Neural cell (in vitro differentiated cells): ENCODE measurements at regions not wholly inside any gene's neighbourhood (a gene's known extent, or its start where the extent isn't known, plus 50 kb on each side); places are given as distances from the start of the nearest gene placed in this dataset.

Source experiments
- H2AFZ ChIP-seq: fragments of 200-600, 300-800 bp; sonication (generic), shearing (Covaris generic); 2 replicates; pipeline ENCODE4 v1.6.0; 2014; ENCODE audit warnings: low read depth, mild to moderate bottlenecking, antibody characterized with exemption, low read length, moderate library complexity
- H3F3A ChIP-seq: fragments of 200-600 bp; shearing (Covaris generic); 2 replicates; pipeline ENCODE4 v1.6.1; 2016; ENCODE audit warnings: mild to moderate bottlenecking, moderate library complexity, mixed read lengths, antibody characterized with exemption, low read length; ENCODE audit not compliant: insufficient read depth, poor library complexity, severe bottlenecking
- H3K27ac ChIP-seq: fragments of 200-600, 300-800 bp; sonication (generic), shearing (Covaris generic); 2 replicates; pipeline ENCODE4 v1.5.1; 2014; ENCODE audit warnings: mild to moderate bottlenecking, low read length, moderate library complexity
- H3K27me3 ChIP-seq: fragments of 300-800, 200-600 bp; sonication (generic), shearing (Covaris generic); 2 replicates; pipeline ENCODE4 v1.6.0; 2014; ENCODE audit warnings: mild to moderate bottlenecking, low read depth, low read length, moderate library complexity; ENCODE audit not compliant: insufficient read depth
- H3K36me3 ChIP-seq: fragments of 300-800, 200-600 bp; sonication (generic), shearing (Covaris generic); 2 replicates; pipeline ENCODE4 v1.5.1; 2014; ENCODE audit warnings: mild to moderate bottlenecking, antibody characterized with exemption, low read length, moderate library complexity; ENCODE audit not compliant: insufficient read depth
- H3K4me2 ChIP-seq: fragments of 300-800, 200-600 bp; sonication (generic), shearing (Covaris generic); 2 replicates; pipeline ENCODE4 v1.6.0; 2014; ENCODE audit warnings: mild to moderate bottlenecking, low read length
- H3K4me3 ChIP-seq: fragments of 300-800, 200-600 bp; sonication (generic), shearing (Covaris generic); 2 replicates; pipeline ENCODE4 v1.5.1; 2014; ENCODE audit warnings: mild to moderate bottlenecking, low read length, moderate library complexity
- H3K79me2 ChIP-seq: fragments of 200-600 bp; shearing (Covaris generic); replicated peaks from 2 replicates; pipeline ENCODE4 v1.6.0; 2014; ENCODE audit warnings: mild to moderate bottlenecking, low read length, moderate library complexity; ENCODE audit not compliant: insufficient read depth
- H3K9ac ChIP-seq: fragments of 300-800, 200-600 bp; sonication (generic), shearing (Covaris generic); 2 replicates; pipeline ENCODE4 v1.6.1; 2016; ENCODE audit warnings: mild to moderate bottlenecking, low read length, mixed read lengths
- H3K9me2 ChIP-seq: fragments of 200-600 bp; shearing (Covaris generic); 2 replicates; pipeline ENCODE4 v1.6.1; 2016; ENCODE audit warnings: mild to moderate bottlenecking, low read length, mixed read lengths; ENCODE audit not compliant: insufficient read depth
- H3K9me3 ChIP-seq: fragments of 200-600, 300-800 bp; sonication (generic), shearing (Covaris generic); 2 replicates; pipeline ENCODE4 v1.6.1; 2016; ENCODE audit warnings: mild to moderate bottlenecking, mixed run types, low read length, moderate library complexity, mixed read lengths
- H4K20me1 ChIP-seq: fragments of 200-600 bp; shearing (Covaris generic); 2 replicates; pipeline ENCODE4 v1.6.1; 2016; ENCODE audit warnings: mild to moderate bottlenecking, mixed run types; ENCODE audit not compliant: insufficient read depth
- EP300 ChIP-seq: fragments of 450-650 bp; conservative IDR thresholded peaks from 2 replicates; pipeline ENCODE4 v1.6.1; 2014; ENCODE audit warnings: antibody characterized with exemption, mild to moderate bottlenecking, moderate library complexity; ENCODE audit not compliant: poor library complexity, severe bottlenecking
- EZH2 ChIP-seq: fragments of 200-600, 300-800 bp; shearing (Covaris generic), sonication (generic); IDR thresholded peaks from 2 replicates; pipeline ENCODE4 v1.6.1; 2014; ENCODE audit warnings: antibody characterized with exemption, low read length, borderline replicate concordance, mild to moderate bottlenecking; ENCODE audit not compliant: insufficient read depth, poor library complexity, severe bottlenecking
- MXI1 ChIP-seq: fragments of 450-650 bp; conservative IDR thresholded peaks from 2 replicates; pipeline ENCODE4 v1.6.1; 2014; ENCODE audit warnings: antibody characterized with exemption, mild to moderate bottlenecking; ENCODE audit not compliant: poor library complexity, severe bottlenecking
- POLR2AphosphoS5 ChIP-seq: IDR thresholded peaks from 2 replicates; pipeline ENCODE4 v1.6.1; 2012
- RAD21 ChIP-seq: fragments of 450-650 bp; conservative IDR thresholded peaks from 2 replicates; pipeline ENCODE4 v1.6.1; 2014; ENCODE audit warnings: antibody characterized with exemption, mild to moderate bottlenecking, moderate library complexity
- SMC3 ChIP-seq: fragments of 450-650 bp; conservative IDR thresholded peaks from 2 replicates; pipeline ENCODE4 v1.6.1; 2014; ENCODE audit warnings: antibody characterized with exemption, mild to moderate bottlenecking, moderate library complexity; ENCODE audit not compliant: poor library complexity
- TAF1 ChIP-seq: IDR thresholded peaks from 2 replicates; pipeline ENCODE4 v1.6.1; 2012; ENCODE audit warnings: low read depth
- TF ChIP-seq, protein P1 (sequence below): IDR thresholded peaks from 2 replicates; pipeline ENCODE4 v1.6.1; 2012; ENCODE audit warnings: borderline replicate concordance
- TF ChIP-seq, protein P2 (sequence below): fragments of 450-650 bp; IDR thresholded peaks from 2 replicates; pipeline ENCODE4 v1.5.1; 2014; ENCODE audit warnings: antibody characterized with exemption, mild to moderate bottlenecking, moderate library complexity; ENCODE audit not compliant: poor library complexity, severe bottlenecking

DNA sequence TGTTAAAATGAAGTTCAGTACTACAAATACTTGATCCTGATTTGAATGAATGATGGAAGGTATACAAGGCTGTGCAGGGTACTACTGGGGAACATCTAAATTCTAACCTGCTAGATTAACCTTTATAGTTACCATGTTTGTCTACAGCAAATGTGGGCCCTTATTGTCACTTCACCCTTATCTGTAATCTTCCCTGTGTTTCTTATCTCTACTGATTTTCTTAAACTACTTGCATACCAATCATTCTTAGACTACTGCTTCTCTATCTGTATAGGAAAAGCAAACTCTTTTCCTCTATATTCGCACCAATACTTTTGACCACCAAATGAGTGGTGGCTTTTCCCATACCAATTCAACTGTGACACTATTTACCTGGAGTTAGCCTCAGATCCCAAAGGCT, 210.7 kb downstream of the HINT1 start:
- Histone ChIP-seq H3K27me3 (no peaks in the 10 kb centered on the region), H3K9me2 (no peaks in the 10 kb centered on the region), H3K79me2 (no peaks in the 10 kb centered on the region), H2AFZ (no peak overlapping the region), H3F3A (no peaks in the 10 kb centered on the region), H3K4me2 (no peak overlapping the region), H3K36me3 (no peaks in the 10 kb centered on the region), H3K9me3 (no peaks in the 10 kb centered on the region), H4K20me1 (no peaks in the 10 kb centered on the region), H3K27ac (no peak overlapping the region), H3K9ac (no peak overlapping the region), H3K4me3 (no peak overlapping the region)
- TF ChIP-seq TAF1 (no peak), POLR2AphosphoS5 (no peak), EZH2 (no peak), SMC3 (no peak), RAD21 (no peak), EP300 (no peak), MXI1 (no peak)
- TF ChIP-seq, protein P1, sequence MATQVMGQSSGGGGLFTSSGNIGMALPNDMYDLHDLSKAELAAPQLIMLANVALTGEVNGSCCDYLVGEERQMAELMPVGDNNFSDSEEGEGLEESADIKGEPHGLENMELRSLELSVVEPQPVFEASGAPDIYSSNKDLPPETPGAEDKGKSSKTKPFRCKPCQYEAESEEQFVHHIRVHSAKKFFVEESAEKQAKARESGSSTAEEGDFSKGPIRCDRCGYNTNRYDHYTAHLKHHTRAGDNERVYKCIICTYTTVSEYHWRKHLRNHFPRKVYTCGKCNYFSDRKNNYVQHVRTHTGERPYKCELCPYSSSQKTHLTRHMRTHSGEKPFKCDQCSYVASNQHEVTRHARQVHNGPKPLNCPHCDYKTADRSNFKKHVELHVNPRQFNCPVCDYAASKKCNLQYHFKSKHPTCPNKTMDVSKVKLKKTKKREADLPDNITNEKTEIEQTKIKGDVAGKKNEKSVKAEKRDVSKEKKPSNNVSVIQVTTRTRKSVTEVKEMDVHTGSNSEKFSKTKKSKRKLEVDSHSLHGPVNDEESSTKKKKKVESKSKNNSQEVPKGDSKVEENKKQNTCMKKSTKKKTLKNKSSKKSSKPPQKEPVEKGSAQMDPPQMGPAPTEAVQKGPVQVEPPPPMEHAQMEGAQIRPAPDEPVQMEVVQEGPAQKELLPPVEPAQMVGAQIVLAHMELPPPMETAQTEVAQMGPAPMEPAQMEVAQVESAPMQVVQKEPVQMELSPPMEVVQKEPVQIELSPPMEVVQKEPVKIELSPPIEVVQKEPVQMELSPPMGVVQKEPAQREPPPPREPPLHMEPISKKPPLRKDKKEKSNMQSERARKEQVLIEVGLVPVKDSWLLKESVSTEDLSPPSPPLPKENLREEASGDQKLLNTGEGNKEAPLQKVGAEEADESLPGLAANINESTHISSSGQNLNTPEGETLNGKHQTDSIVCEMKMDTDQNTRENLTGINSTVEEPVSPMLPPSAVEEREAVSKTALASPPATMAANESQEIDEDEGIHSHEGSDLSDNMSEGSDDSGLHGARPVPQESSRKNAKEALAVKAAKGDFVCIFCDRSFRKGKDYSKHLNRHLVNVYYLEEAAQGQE = no peak

GRCh38 chr5:130939059-130939458, 226.0 kb downstream of the HINT1 start:
- no peaks in the 10 kb centered on the region for H3K9me2 ChIP-seq
- H3K4me3 ChIP-seq = no peak overlapping the region
- H3K4me2 ChIP-seq = no peak overlapping the region
- H3K9me3 ChIP-seq = no peaks in the 10 kb centered on the region
- no peaks in the 10 kb centered on the region for H3K27me3 ChIP-seq
- no peak for TF ChIP-seq RAD21
- TF ChIP-seq POLR2AphosphoS5 = no peak
- TF ChIP-seq SMC3 = no peak
- no peak for TF ChIP-seq TAF1
- TF ChIP-seq, protein P2, sequence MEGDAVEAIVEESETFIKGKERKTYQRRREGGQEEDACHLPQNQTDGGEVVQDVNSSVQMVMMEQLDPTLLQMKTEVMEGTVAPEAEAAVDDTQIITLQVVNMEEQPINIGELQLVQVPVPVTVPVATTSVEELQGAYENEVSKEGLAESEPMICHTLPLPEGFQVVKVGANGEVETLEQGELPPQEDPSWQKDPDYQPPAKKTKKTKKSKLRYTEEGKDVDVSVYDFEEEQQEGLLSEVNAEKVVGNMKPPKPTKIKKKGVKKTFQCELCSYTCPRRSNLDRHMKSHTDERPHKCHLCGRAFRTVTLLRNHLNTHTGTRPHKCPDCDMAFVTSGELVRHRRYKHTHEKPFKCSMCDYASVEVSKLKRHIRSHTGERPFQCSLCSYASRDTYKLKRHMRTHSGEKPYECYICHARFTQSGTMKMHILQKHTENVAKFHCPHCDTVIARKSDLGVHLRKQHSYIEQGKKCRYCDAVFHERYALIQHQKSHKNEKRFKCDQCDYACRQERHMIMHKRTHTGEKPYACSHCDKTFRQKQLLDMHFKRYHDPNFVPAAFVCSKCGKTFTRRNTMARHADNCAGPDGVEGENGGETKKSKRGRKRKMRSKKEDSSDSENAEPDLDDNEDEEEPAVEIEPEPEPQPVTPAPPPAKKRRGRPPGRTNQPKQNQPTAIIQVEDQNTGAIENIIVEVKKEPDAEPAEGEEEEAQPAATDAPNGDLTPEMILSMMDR = no peak
- TF ChIP-seq MXI1 = no peak
- TF ChIP-seq, protein P1 = no peak
- TF ChIP-seq EZH2 = no peak
- TF ChIP-seq EP300 = no peak
- H3K27ac ChIP-seq = no peak overlapping the region
- no peaks in the 10 kb centered on the region for H4K20me1 ChIP-seq
- no peak overlapping the region for H2AFZ ChIP-seq
- H3K79me2 ChIP-seq = no peaks in the 10 kb centered on the region
- H3F3A ChIP-seq = no peaks in the 10 kb centered on the region
- H3K36me3 ChIP-seq = no peaks in the 10 kb centered on the region
- H3K9ac ChIP-seq = no peak overlapping the region
